SU-DHL-6 (cell line): ENCODE measurements at regions not wholly inside any gene's neighbourhood (a gene's known extent, or its start where the extent isn't known, plus 50 kb on each side); places are given as distances from the start of the nearest gene placed in this dataset.

Experiments used
- H2AFZ ChIP-seq: fragments of 200-600 bp; sonication (generic); 2 replicates; pipeline ENCODE4 v1.6.1; 2014; ENCODE audit warnings: low read depth, mild to moderate bottlenecking, moderate library complexity, mixed read lengths, antibody characterized with exemption, low read length; ENCODE audit not compliant: severe bottlenecking
- H3F3A ChIP-seq: fragments of 200-600 bp; shearing (Covaris generic); 2 replicates; pipeline ENCODE4 v1.6.0; 2016; ENCODE audit warnings: antibody characterized with exemption, mild to moderate bottlenecking; ENCODE audit not compliant: insufficient read depth
- H3K27ac ChIP-seq: fragments of 200-600 bp; sonication (generic); 2 replicates; pipeline ENCODE4 v1.5.1; 2016; ENCODE audit warnings: low read depth, mild to moderate bottlenecking, low read length, moderate library complexity, mixed read lengths
- H3K27me3 ChIP-seq: fragments of 200-600 bp; sonication (generic), shearing (Covaris generic); 2 replicates; pipeline ENCODE4 v1.6.0; 2014; ENCODE audit warnings: mild to moderate bottlenecking, low read length
- H3K36me3 ChIP-seq: fragments of 200-600 bp; sonication (generic); 2 replicates; pipeline ENCODE4 v1.6.1; 2014; ENCODE audit warnings: mild to moderate bottlenecking, low read length, mixed read lengths
- H3K4me2 ChIP-seq: fragments of 300-600, 200-600 bp; shearing (Covaris generic), sonication (generic); 2 replicates; pipeline ENCODE4 v1.6.0; 2014; ENCODE audit warnings: low read length, low read depth, mild to moderate bottlenecking; ENCODE audit not compliant: poor library complexity, severe bottlenecking
- H3K4me3 ChIP-seq: fragments of 200-600 bp; sonication (generic); 2 replicates; pipeline ENCODE4 v1.5.1; 2014; ENCODE audit warnings: antibody characterized with exemption, low read length, mild to moderate bottlenecking, mixed read lengths; ENCODE audit not compliant: insufficient read depth, poor library complexity, severe bottlenecking
- H3K79me2 ChIP-seq: fragments of 200-600 bp; sonication (generic); 2 replicates; pipeline ENCODE4 v1.6.1; 2014; ENCODE audit warnings: mild to moderate bottlenecking, low read length, moderate library complexity; ENCODE audit not compliant: insufficient read depth
- H3K9ac ChIP-seq: fragments of 200-600 bp; sonication (generic); 2 replicates; pipeline ENCODE4 v1.7.0; 2014; ENCODE audit warnings: mild to moderate bottlenecking, low read length
- H3K9me2 ChIP-seq: fragments of 200-600 bp; sonication (generic); replicated peaks from 2 replicates; pipeline ENCODE4 v1.6.1; 2014; ENCODE audit warnings: low read length; ENCODE audit not compliant: insufficient read depth
- H3K9me3 ChIP-seq: fragments of 200-600 bp; sonication (generic); 2 replicates; pipeline ENCODE4 v1.6.1; 2014; ENCODE audit warnings: low read length, mixed read lengths; ENCODE audit not compliant: insufficient read depth
- H4K20me1 ChIP-seq: fragments of 200-600 bp; sonication (generic); 2 replicates; pipeline ENCODE4 v1.6.1; 2014; ENCODE audit warnings: low read depth, mild to moderate bottlenecking, antibody characterized with exemption, low read length, moderate library complexity, mixed read lengths
- EZH2phosphoT487 ChIP-seq: fragments of 200-600 bp; sonication (generic), shearing (Covaris generic); conservative IDR thresholded peaks from 2 replicates; pipeline ENCODE4 v1.6.1; 2018; ENCODE audit warnings: mild to moderate bottlenecking, antibody characterized with exemption, low read length, moderate library complexity, mixed read lengths
- TF ChIP-seq, protein P1 (sequence below): fragments of 200-600 bp; sonication (generic); IDR thresholded peaks from one replicate; pipeline ENCODE4 v1.5.1; 2017; ENCODE audit warnings: antibody characterized with exemption, mild to moderate bottlenecking, low read length, moderate library complexity; ENCODE audit not compliant: insufficient read depth, poor library complexity, severe bottlenecking

DNA sequence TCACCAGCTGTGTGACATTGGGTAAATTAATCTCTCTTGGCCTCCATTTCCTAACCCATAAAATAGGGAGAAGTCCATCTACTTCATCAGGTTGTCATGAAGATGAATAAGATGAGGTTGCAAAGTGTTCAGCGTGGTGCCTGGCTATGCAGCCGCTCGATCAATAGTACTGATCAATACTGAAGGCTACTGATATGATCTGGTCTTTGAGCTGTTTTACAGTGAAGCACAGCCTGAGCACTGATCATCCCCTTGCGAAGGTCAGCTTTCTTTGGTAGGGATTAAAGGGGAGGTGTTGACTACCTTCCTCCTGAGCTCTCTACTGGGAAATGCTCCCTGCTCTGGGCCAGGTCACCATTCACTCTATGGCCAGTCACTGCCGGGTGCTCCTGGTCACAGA lies 108.4 kb upstream of the NOCT start:
- H3K27me3 ChIP-seq = no peaks in the 10 kb centered on the region
- H2AFZ ChIP-seq = no peak overlapping the region
- no peaks in the 10 kb centered on the region for H3K9me2 ChIP-seq
- no peaks in the 10 kb centered on the region for H3K79me2 ChIP-seq
- TF ChIP-seq, protein P1, sequence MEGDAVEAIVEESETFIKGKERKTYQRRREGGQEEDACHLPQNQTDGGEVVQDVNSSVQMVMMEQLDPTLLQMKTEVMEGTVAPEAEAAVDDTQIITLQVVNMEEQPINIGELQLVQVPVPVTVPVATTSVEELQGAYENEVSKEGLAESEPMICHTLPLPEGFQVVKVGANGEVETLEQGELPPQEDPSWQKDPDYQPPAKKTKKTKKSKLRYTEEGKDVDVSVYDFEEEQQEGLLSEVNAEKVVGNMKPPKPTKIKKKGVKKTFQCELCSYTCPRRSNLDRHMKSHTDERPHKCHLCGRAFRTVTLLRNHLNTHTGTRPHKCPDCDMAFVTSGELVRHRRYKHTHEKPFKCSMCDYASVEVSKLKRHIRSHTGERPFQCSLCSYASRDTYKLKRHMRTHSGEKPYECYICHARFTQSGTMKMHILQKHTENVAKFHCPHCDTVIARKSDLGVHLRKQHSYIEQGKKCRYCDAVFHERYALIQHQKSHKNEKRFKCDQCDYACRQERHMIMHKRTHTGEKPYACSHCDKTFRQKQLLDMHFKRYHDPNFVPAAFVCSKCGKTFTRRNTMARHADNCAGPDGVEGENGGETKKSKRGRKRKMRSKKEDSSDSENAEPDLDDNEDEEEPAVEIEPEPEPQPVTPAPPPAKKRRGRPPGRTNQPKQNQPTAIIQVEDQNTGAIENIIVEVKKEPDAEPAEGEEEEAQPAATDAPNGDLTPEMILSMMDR = no peak
- TF ChIP-seq EZH2phosphoT487 = no peak
- no peak overlapping the region for H3K27ac ChIP-seq
- no peaks in the 10 kb centered on the region for H4K20me1 ChIP-seq
- H3K4me3 ChIP-seq = no peak overlapping the region
- no peaks in the 10 kb centered on the region for H3K9me3 ChIP-seq
- no peaks in the 10 kb centered on the region for H3F3A ChIP-seq
- no peak overlapping the region for H3K9ac ChIP-seq
- H3K4me2 ChIP-seq = no peak overlapping the region
- no peaks in the 10 kb centered on the region for H3K36me3 ChIP-seq

DNA sequence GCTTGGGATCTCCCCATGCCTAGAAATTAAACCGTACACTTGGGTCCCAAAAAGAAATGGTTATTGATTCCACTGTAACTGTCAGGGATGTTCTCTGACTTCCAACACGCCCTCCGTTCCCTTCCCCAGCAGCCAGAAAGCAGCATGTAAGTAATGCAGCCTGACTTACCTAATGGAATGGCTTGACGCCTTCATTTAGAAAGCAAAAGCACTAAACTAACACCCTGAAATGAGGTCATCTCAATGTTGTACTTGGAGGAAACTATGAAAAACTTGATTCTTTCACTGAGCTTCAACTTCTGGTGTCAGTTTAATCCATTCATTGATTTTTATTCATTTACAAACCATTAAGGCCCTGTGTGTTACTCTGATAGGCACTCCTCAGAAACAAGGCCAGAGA lies 110.8 kb upstream of the NOCT start:
- H3K9ac ChIP-seq = no peak overlapping the region
- no peaks in the 10 kb centered on the region for H3K36me3 ChIP-seq
- no peaks in the 10 kb centered on the region for H3F3A ChIP-seq
- no peaks in the 10 kb centered on the region for H3K9me2 ChIP-seq
- no peaks in the 10 kb centered on the region for H3K79me2 ChIP-seq
- H2AFZ ChIP-seq = no peak overlapping the region
- H3K4me2 ChIP-seq = no peak overlapping the region
- no peaks in the 10 kb centered on the region for H3K27me3 ChIP-seq
- H4K20me1 ChIP-seq = no peaks in the 10 kb centered on the region
- no peak overlapping the region for H3K27ac ChIP-seq
- H3K4me3 ChIP-seq = no peak overlapping the region
- no peaks in the 10 kb centered on the region for H3K9me3 ChIP-seq
- TF ChIP-seq, protein P1 = no peak
- no peak for TF ChIP-seq EZH2phosphoT487

GRCh38 chr4:138903185-138903584 lies 112.4 kb upstream of the NOCT start:
- Histone ChIP-seq H3K79me2 (no peaks in the 10 kb centered on the region), H2AFZ (no peak overlapping the region), H3F3A (no peaks in the 10 kb centered on the region), H3K9ac (no peak overlapping the region), H3K4me3 (no peak overlapping the region), H4K20me1 (no peaks in the 10 kb centered on the region), H3K36me3 (no peaks in the 10 kb centered on the region), H3K9me2 (no peaks in the 10 kb centered on the region), H3K9me3 (no peaks in the 10 kb centered on the region), H3K27ac (no peak overlapping the region), H3K4me2 (no peak overlapping the region), H3K27me3 (no peaks in the 10 kb centered on the region)
- no peak for TF ChIP-seq EZH2phosphoT487
- TF ChIP-seq, protein P1 = no peak
